K562 (cell line): ENCODE measurements at regions not wholly inside any gene's neighbourhood (a gene's known extent, or its start where the extent isn't known, plus 50 kb on each side); places are given as distances from the start of the nearest gene placed in this dataset.

ENCODE experiments used
- ATAC-seq: fragments of 200-7000 bp; cut with Tn5 transposase; 3 replicates; pipeline ENCODE4 v1.9.1; 2020; ENCODE audit warnings: moderate library complexity
- BruUV-seq: library from RNA; stranded (reverse); fragments of 400-500 nt; replicated peaks from 2 replicates; lab custom pipeline; 2021; lab: Mats Ljungman, UMichigan
- CTCF ChIA-PET: fragments of 300-600 bp; formaldehyde crosslinking; extraction: SDS; loops from one replicate; lab custom pipeline; 2021; ENCODE audit warnings: low intra/inter-chr PET ratio; lab: Yijun Ruan, JAX
- POLR2A ChIA-PET: fragments of 300-600, 350-650 bp; sonication (Branson Sonifier 250); formaldehyde crosslinking; extraction: SDS; loops from one replicate; lab custom pipeline; 2021; ENCODE audit warnings: antibody characterized with exemption, inconsistent platforms; lab: Yijun Ruan, JAX
- DNase-seq, 4 experiments: peaks; one replicate each; pipeline versions ENCODE4 v3.0.0 to v3.0.0-alpha.2; 2011 to 2018; ENCODE audit warnings: low spot score in 3 of 4, mixed read lengths in 3 of 4; ENCODE audit errors: extremely low read depth in 1 of 4
- FAIRE-seq: peaks from 2 replicates; lab custom pipeline; 2011; peaks lifted over from hg19 to GRCh38; lab: Jason Lieb, UNC
- H2AFZ ChIP-seq: 2 replicates; pipeline ENCODE4 v1.6.0; 2011; ENCODE audit warnings: low read depth, low read length, control low read depth, inconsistent platforms
- H3K27ac ChIP-seq: fragments of 200-600 bp; 3 replicates; pipeline ENCODE4 v1.8.0; 2011; ENCODE audit warnings: low read depth, mild to moderate bottlenecking, control low read depth, inconsistent platforms, low read length, moderate library complexity, mixed read lengths; ENCODE audit errors: extremely low read depth
- H3K27me3 ChIP-seq, 2 experiments: fragments of 300-600 bp in 1 of 2; 2 replicates in 1 of 2; 3 replicates in 1 of 2; pipeline versions ENCODE4 v1.6.0 to v1.8.0; 2011; ENCODE audit warnings: inconsistent platforms in 2 of 2, low read length in 2 of 2, mild to moderate bottlenecking in 1 of 2, mixed read lengths in 1 of 2, moderate library complexity in 1 of 2; ENCODE audit not compliant: control insufficient read depth in 2 of 2, insufficient read depth in 2 of 2
- H3K36me3 ChIP-seq: fragments of 300-600 bp; 3 replicates; pipeline ENCODE4 v1.8.0; 2011; ENCODE audit warnings: mild to moderate bottlenecking, low read length, inconsistent platforms; ENCODE audit not compliant: control insufficient read depth, insufficient read depth
- H3K4me1 ChIP-seq, 2 experiments: fragments of 200-600 bp in 1 of 2; replicated peaks in 1 of 2; 2 replicates in 1 of 2; 3 replicates in 1 of 2; pipeline versions ENCODE4 v1.5.1 to v1.8.0; 2011; ENCODE audit warnings: inconsistent platforms in 2 of 2, low read length in 2 of 2, mild to moderate bottlenecking in 1 of 2, mixed read lengths in 1 of 2, moderate library complexity in 1 of 2; ENCODE audit not compliant: control insufficient read depth in 2 of 2, insufficient read depth in 2 of 2
- H3K4me2 ChIP-seq: 2 replicates; pipeline ENCODE4 v1.6.1; 2011; ENCODE audit warnings: low read length, control low read depth, inconsistent platforms, mixed read lengths; ENCODE audit not compliant: insufficient read depth
- H3K4me3 ChIP-seq: fragments of 200-600 bp; sonication (generic), shearing (Covaris generic); 2 replicates; pipeline ENCODE4 v1.5.1; 2016; ENCODE audit warnings: control low read depth, inconsistent platforms
- H3K79me2 ChIP-seq: fragments of 200-600 bp; 3 replicates; pipeline ENCODE4 v1.8.0; 2011; ENCODE audit warnings: low read length, inconsistent platforms; ENCODE audit not compliant: control insufficient read depth, insufficient read depth
- H3K9ac ChIP-seq, 2 experiments: 2 replicates each; pipeline versions ENCODE4 v1.6.0 to v1.6.1; 2011; ENCODE audit warnings: low read depth in 2 of 2, low read length in 2 of 2, control low read depth in 1 of 2, inconsistent platforms in 1 of 2, mild to moderate bottlenecking in 1 of 2, mixed read lengths in 1 of 2; ENCODE audit not compliant: insufficient read depth in 1 of 2
- H3K9me1 ChIP-seq: one replicate; pipeline ENCODE4 v1.6.0; 2011; ENCODE audit warnings: inconsistent platforms, mild to moderate bottlenecking, low read length, moderate library complexity; ENCODE audit not compliant: control insufficient read depth, insufficient read depth
- H3K9me3 ChIP-seq: replicated peaks from 2 replicates; pipeline ENCODE4 v1.5.1; 2011; ENCODE audit warnings: low read depth, low read length, inconsistent platforms; ENCODE audit not compliant: control insufficient read depth, insufficient read depth
- H4K20me1 ChIP-seq: replicated peaks from 2 replicates; pipeline ENCODE4 v1.6.1; 2011; ENCODE audit warnings: low read length, inconsistent platforms, mixed read lengths; ENCODE audit not compliant: control insufficient read depth, insufficient read depth
- ESRRA ChIP-seq: fragments of 450-650 bp; IDR thresholded peaks from 2 replicates; pipeline ENCODE4 v1.6.1; 2014; ENCODE audit warnings: low read depth, mild to moderate bottlenecking, moderate library complexity, borderline replicate concordance
- FOXK1 ChIP-seq: sonication (generic); formaldehyde crosslinking; IDR thresholded peaks from 2 replicates; pipeline ENCODE4 v1.8.0; 2022; ENCODE audit warnings: missing genetic modification reagents, mild to moderate bottlenecking, borderline replicate concordance
- GATAD2B ChIP-seq: fragments of 450-650 bp; IDR thresholded peaks from 2 replicates; pipeline ENCODE4 v1.6.1; 2017; ENCODE audit warnings: mild to moderate bottlenecking, borderline replicate concordance
- GTF2A2 ChIP-seq: IDR thresholded peaks from 2 replicates; pipeline ENCODE4 v1.6.1; 2016; ENCODE audit warnings: mild to moderate bottlenecking, missing genetic modification characterization, missing compliant biosample characterization
- IRF9 ChIP-seq: fragments of 450-650 bp; IDR thresholded peaks from 2 replicates; pipeline ENCODE4 v1.6.1; 2016; ENCODE audit warnings: missing biosample characterization, missing genetic modification characterization
- MAFK ChIP-seq: IDR thresholded peaks from 2 replicates; pipeline ENCODE4 v1.6.1; 2011; ENCODE audit warnings: low read length, improper control_type of control experiment
- NCOR1 ChIP-seq: fragments of 450-650 bp; IDR thresholded peaks from 2 replicates; pipeline ENCODE4 v1.6.1; 2016; ENCODE audit warnings: mild to moderate bottlenecking, moderate library complexity
- NFIX ChIP-seq: fragments of 250-450 bp; sonication (Bioruptor Pico); IDR thresholded peaks from 2 replicates; pipeline ENCODE4 v1.4.0; 2020; ENCODE audit warnings: low read depth, mild to moderate bottlenecking, moderate library complexity
- PHF21A ChIP-seq: fragments of 450-650 bp; IDR thresholded peaks from 2 replicates; pipeline ENCODE4 v1.6.1; 2017; ENCODE audit warnings: low read depth, borderline replicate concordance
- SRSF7 ChIP-seq: fragments of 200-400 bp; formaldehyde crosslinking; optimal IDR thresholded peaks from 2 replicates; pipeline ENCODE3; 2017; ENCODE audit warnings: mild to moderate bottlenecking, low read depth, low read length
- TBL1XR1 ChIP-seq, 2 experiments: IDR thresholded peaks; 2 replicates each; pipeline ENCODE4 v1.6.1; 2012; ENCODE audit warnings: improper control_type of control experiment in 2 of 2, low read length in 2 of 2, mild to moderate bottlenecking in 1 of 2
- TCF3 ChIP-seq: sonication (generic); formaldehyde crosslinking; IDR thresholded peaks from 2 replicates; pipeline ENCODE4 v1.4.0; 2020; ENCODE audit warnings: mild to moderate bottlenecking, missing genetic modification reagents
- ZFP1 ChIP-seq: fragments of 450-650 bp; formaldehyde crosslinking; IDR thresholded peaks from 2 replicates; pipeline ENCODE4 v1.4.0; 2020; ENCODE audit warnings: mild to moderate bottlenecking, mixed read lengths
- ZNF609 ChIP-seq: sonication (generic); formaldehyde crosslinking; IDR thresholded peaks from 2 replicates; pipeline ENCODE4 v1.8.1; 2023; ENCODE audit warnings: missing genetic modification reagents, mild to moderate bottlenecking, borderline replicate concordance
- ZNF75A ChIP-seq: fragments of 450-650 bp; formaldehyde crosslinking; IDR thresholded peaks from 2 replicates; pipeline ENCODE4 v1.4.0; 2020; ENCODE audit warnings: mild to moderate bottlenecking
- ZNF830 ChIP-seq: fragments of 250-450 bp; sonication (Bioruptor Pico); IDR thresholded peaks from 2 replicates; pipeline ENCODE4 v1.5.0; 2021; ENCODE audit warnings: mild to moderate bottlenecking
- WGBS: fragments of 100-300 bp; shearing (Covaris generic); methylation state at CpG from one replicate; pipeline ENCODE4 v1.1.6; 2016; ENCODE audit warnings: low coverage, mixed read lengths; ENCODE audit not compliant: insufficient coverage; ENCODE audit errors: missing lambda C conversion rate; 5-methylcytosine and 5-hydroxymethylcytosine counted together
- in situ Hi-C: fragments of 300-500 bp; cut with MboI; formaldehyde crosslinking; loops from 4 replicates; pipeline ENCODE4 v1.15.0; 2018; ENCODE audit warnings: inconsistent platforms, mixed read lengths
- intact Hi-C: fragments of 100-400 bp; cut with micrococcal nuclease; formaldehyde crosslinking; loops from 2 replicates; pipeline ENCODE4 v1.14.2; 2022
- TF ChIP-seq, protein P1 (sequence below): fragments of 450-650 bp; formaldehyde crosslinking; IDR thresholded peaks from 2 replicates; pipeline ENCODE4 v1.4.0; 2020; ENCODE audit warnings: mild to moderate bottlenecking, moderate library complexity

DNA sequence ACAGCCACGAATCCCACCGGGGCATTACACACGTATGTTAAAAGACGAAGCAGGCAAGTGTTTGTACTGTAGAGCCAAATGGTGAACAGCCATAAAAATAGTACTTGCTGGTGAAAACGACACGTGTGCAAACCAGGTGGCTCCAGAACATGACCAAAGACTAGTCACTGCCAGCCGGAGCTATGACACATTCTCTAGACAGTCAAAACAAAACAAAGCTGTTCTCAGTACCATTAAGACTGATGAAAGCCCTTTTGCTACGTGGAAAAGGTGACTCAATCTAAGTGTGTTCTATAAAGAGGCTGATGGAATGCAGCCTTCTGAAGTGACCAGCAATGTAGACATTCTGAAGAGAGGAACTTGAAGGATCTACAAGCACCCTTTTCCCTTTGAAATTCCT lies 367.7 kb upstream of the NETO1 start:
- peaks cover 20% of the 10 kb centered on the region; the same call in 2 of the 3 replicates for H3K36me3 ChIP-seq
- H3K9me3 ChIP-seq = no peaks in the 10 kb centered on the region
- no peaks in the 10 kb centered on the region for H4K20me1 ChIP-seq
- no peak overlapping the region for H2AFZ ChIP-seq
- no peak overlapping the region for H3K4me2 ChIP-seq
- FAIRE-seq (no peak), DNase-seq (no peak), ATAC-seq (no peak)
- no peaks in the 10 kb centered on the region for H3K9me1 ChIP-seq
- no peaks in the 10 kb centered on the region for H3K4me1 ChIP-seq
- intact Hi-C loops = no loop called here
- no peak overlapping the region for H3K4me3 ChIP-seq
- CTCF ChIA-PET = no interaction called here
- in situ Hi-C loops = no loop called here
- H3K79me2 ChIP-seq = peaks cover 25% of the 10 kb centered on the region; the same call in 2 of the 3 replicates
- no peak overlapping the region for H3K9ac ChIP-seq
- 89% methylated on average over 8 of the region's 8 CpGs for WGBS
- POLR2A ChIA-PET = no interaction called here
- BruUV-seq = no TSS peak
- no peaks in the 10 kb centered on the region for H3K27me3 ChIP-seq
- no peak overlapping the region for H3K27ac ChIP-seq
- TF ChIP-seq TBL1XR1 (IDR thresholded peaks at IDR 0.05; ENCODE audit: low read length in 2 of 2) (no peak), GATAD2B (no peak), NFIX (no peak), ZNF75A (CRISPR knock-in tag) (no peak), GTF2A2 (tag) (no peak), ZFP1 (CRISPR knock-in tag) (no peak), ESRRA (no peak), MAFK (no peak), ZNF830 (CRISPR knock-in tag) (no peak), IRF9 (tag) (no peak), ZNF609 (CRISPR knock-in tag) (no peak), FOXK1 (CRISPR knock-in tag) (no peak), SRSF7 (no peak), NCOR1 (no peak), PHF21A (no peak), TCF3 (CRISPR knock-in tag) (no peak)
- TF ChIP-seq, protein P1, sequence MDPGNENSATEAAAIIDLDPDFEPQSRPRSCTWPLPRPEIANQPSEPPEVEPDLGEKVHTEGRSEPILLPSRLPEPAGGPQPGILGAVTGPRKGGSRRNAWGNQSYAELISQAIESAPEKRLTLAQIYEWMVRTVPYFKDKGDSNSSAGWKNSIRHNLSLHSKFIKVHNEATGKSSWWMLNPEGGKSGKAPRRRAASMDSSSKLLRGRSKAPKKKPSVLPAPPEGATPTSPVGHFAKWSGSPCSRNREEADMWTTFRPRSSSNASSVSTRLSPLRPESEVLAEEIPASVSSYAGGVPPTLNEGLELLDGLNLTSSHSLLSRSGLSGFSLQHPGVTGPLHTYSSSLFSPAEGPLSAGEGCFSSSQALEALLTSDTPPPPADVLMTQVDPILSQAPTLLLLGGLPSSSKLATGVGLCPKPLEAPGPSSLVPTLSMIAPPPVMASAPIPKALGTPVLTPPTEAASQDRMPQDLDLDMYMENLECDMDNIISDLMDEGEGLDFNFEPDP (CRISPR knock-in tag) = no peak
